GM20000 (cell line): ENCODE measurements at regions not wholly inside any gene's neighbourhood (a gene's known extent, or its start where the extent isn't known, plus 50 kb on each side); places are given as distances from the start of the nearest gene placed in this dataset.

Experiments used
- DNase-seq: peaks from one replicate; pipeline ENCODE4 v3.0.0; 2012; ENCODE audit warnings: low spot score
- CTCF ChIP-seq: IDR thresholded peaks from 2 replicates; pipeline ENCODE4 v1.5.1; 2012; ENCODE audit warnings: mild to moderate bottlenecking, control low read depth; ENCODE audit errors: extremely low read depth, missing control alignments

GRCh38 chr16:14358697-14359305, 271.3 kb downstream of the PARN start:
- no peak for DNase-seq
- TF ChIP-seq CTCF = no peak

GRCh38 chr16:14357328-14357727, 272.7 kb downstream of the PARN start:
- no peak for TF ChIP-seq CTCF
- DNase-seq = no peak

- no peak for DNase-seq
- no peak for TF ChIP-seq CTCF
Measured at GRCh38 chr16:14356064-14356463, 274.0 kb downstream of the PARN start.

- no peak for TF ChIP-seq CTCF
- peak; percentile 83 for DNase-seq
Measured at GRCh38 chr16:14354561-14355351, 275.3 kb downstream of the PARN start.

GRCh38 chr16:14353340-14353739, 276.7 kb downstream of the PARN start:
- DNase-seq = no peak
- TF ChIP-seq CTCF = no peak

- no peak for TF ChIP-seq CTCF
- DNase-seq = no peak
Measured at GRCh38 chr16:14351647-14352046, 278.4 kb downstream of the PARN start.

- TF ChIP-seq CTCF = no peak
- DNase-seq = no peak
Measured at GRCh38 chr16:14350626-14351025, 279.4 kb downstream of the PARN start.
